HepG2 (cell line): ENCODE measurements at regions not wholly inside any gene's neighbourhood (a gene's known extent, or its start where the extent isn't known, plus 50 kb on each side); places are given as distances from the start of the nearest gene placed in this dataset.
A peak's percentile ranks its signal among the peaks of the same experiment; 100 is the strongest.

ENCODE experiments used
- ATAC-seq: fragments of 200-7000 bp; cut with Tn5 transposase; 3 replicates; pipeline ENCODE4 v1.9.1; 2020; ENCODE audit warnings: mild to moderate bottlenecking, moderate library complexity
- BruUV-seq: library from RNA; stranded (reverse); fragments of 400-500 nt; replicated peaks from 2 replicates; lab custom pipeline; 2021; lab: Mats Ljungman, UMichigan
- CTCF ChIA-PET: fragments of 300-600 bp; formaldehyde crosslinking; extraction: SDS; loops from one replicate; lab custom pipeline; 2021; ENCODE audit warnings: low total read pairs, inconsistent platforms, low intra/inter-chr PET ratio; lab: Yijun Ruan, JAX
- POLR2A ChIA-PET: fragments of 350-600 bp; sonication (Branson Sonifier 250); formaldehyde crosslinking; loops from one replicate; lab custom pipeline; 2020; ENCODE audit warnings: antibody characterized with exemption, inconsistent platforms; lab: Yijun Ruan, JAX
- DNase-seq: peaks from one replicate; pipeline ENCODE4 v3.0.0-alpha.2; 2015; ENCODE audit warnings: low spot score
- FAIRE-seq: peaks from 3 replicates; lab custom pipeline; 2011; peaks lifted over from hg19 to GRCh38; lab: Jason Lieb, UNC
- H2AFZ ChIP-seq: one replicate; pipeline ENCODE4 v1.6.1; 2011; ENCODE audit warnings: low read length, inconsistent platforms
- H3K27ac ChIP-seq: fragments of 300-600 bp; 3 replicates; pipeline ENCODE4 v1.8.0; 2011; ENCODE audit warnings: mixed run types, mild to moderate bottlenecking, mixed read lengths, low read length, inconsistent platforms; ENCODE audit not compliant: insufficient read depth; ENCODE audit errors: extremely low read length
- H3K27me3 ChIP-seq, 2 experiments: fragments of 200-600 bp in 1 of 2; 2 replicates in 1 of 2; 3 replicates in 1 of 2; pipeline versions ENCODE4 v1.6.0 to v1.8.0; 2011; ENCODE audit warnings: low read length in 2 of 2, mild to moderate bottlenecking in 2 of 2, moderate library complexity in 2 of 2, inconsistent platforms in 1 of 2; ENCODE audit not compliant: insufficient read depth in 2 of 2, control insufficient read depth in 1 of 2
- H3K36me3 ChIP-seq, 2 experiments: fragments of 200-600 bp in 1 of 2; replicated peaks in 1 of 2; 2 replicates in 1 of 2; 3 replicates in 1 of 2; pipeline versions ENCODE4 v1.5.1 to v1.8.0; 2011; ENCODE audit warnings: low read length in 2 of 2, inconsistent platforms in 1 of 2; ENCODE audit not compliant: insufficient read depth in 2 of 2, control insufficient read depth in 1 of 2
- H3K4me1 ChIP-seq: 2 replicates; pipeline ENCODE4 v1.5.1; 2012; ENCODE audit warnings: low read length, inconsistent platforms; ENCODE audit not compliant: insufficient read depth
- H3K4me2 ChIP-seq: 2 replicates; pipeline ENCODE4 v1.6.0; 2011; ENCODE audit warnings: low read depth, low read length, inconsistent platforms
- H3K4me3 ChIP-seq, 3 experiments: fragments of 200-600 bp in 1 of 3; sonication (generic), shearing (Covaris generic) in 1 of 3; replicated peaks in 1 of 3; 2 replicates each; pipeline ENCODE4 v1.5.1; 2011 to 2016; ENCODE audit warnings: low read length in 3 of 3, inconsistent platforms in 2 of 3, low read depth in 2 of 3, mild to moderate bottlenecking in 2 of 3, control low read depth in 1 of 3, mixed read lengths in 1 of 3; ENCODE audit not compliant: insufficient read depth in 1 of 3
- H3K79me2 ChIP-seq: one replicate; pipeline ENCODE4 v1.6.1; 2011; ENCODE audit warnings: low read length, inconsistent platforms; ENCODE audit not compliant: insufficient read depth
- H3K9ac ChIP-seq: 2 replicates; pipeline ENCODE4 v1.6.0; 2011; ENCODE audit warnings: mild to moderate bottlenecking, low read depth, low read length, inconsistent platforms; ENCODE audit not compliant: insufficient read depth
- H3K9me3 ChIP-seq: 2 replicates; pipeline ENCODE4 v1.5.1; 2012; ENCODE audit warnings: mild to moderate bottlenecking, low read length
- H4K20me1 ChIP-seq: 2 replicates; pipeline ENCODE4 v1.6.0; 2011; ENCODE audit warnings: inconsistent platforms, mild to moderate bottlenecking, low read length, moderate library complexity; ENCODE audit not compliant: insufficient read depth
- CAMTA2 ChIP-seq: sonication (generic); formaldehyde crosslinking; IDR thresholded peaks from 2 replicates; pipeline ENCODE4 v1.4.0; 2020; ENCODE audit warnings: mild to moderate bottlenecking, missing genetic modification reagents, borderline replicate concordance
- FOXK2 ChIP-seq: fragments of 450-650 bp; IDR thresholded peaks from 2 replicates; pipeline ENCODE4 v1.6.1; 2016
- IKZF4 ChIP-seq: sonication (generic); formaldehyde crosslinking; IDR thresholded peaks from 2 replicates; pipeline ENCODE4 v1.5.1; 2020; ENCODE audit warnings: borderline replicate concordance, mild to moderate bottlenecking, low read depth, missing genetic modification reagents; ENCODE audit errors: not compliant biosample characterization
- MAFK ChIP-seq, 2 experiments: IDR thresholded peaks in 1 of 2; conservative IDR thresholded peaks in 1 of 2; 2 replicates each; pipeline ENCODE4 v1.6.1; 2011; ENCODE audit warnings: improper control_type of control experiment in 2 of 2, low read length in 2 of 2
- ZNF296 ChIP-seq: sonication (generic); formaldehyde crosslinking; conservative IDR thresholded peaks from 2 replicates; pipeline ENCODE4 v1.5.0; 2020; ENCODE audit warnings: mild to moderate bottlenecking, missing genetic modification reagents
- ZNF331 ChIP-seq: sonication (generic); formaldehyde crosslinking; IDR thresholded peaks from 2 replicates; pipeline ENCODE4 v1.4.0; 2020; ENCODE audit warnings: missing genetic modification reagents
- WGBS: methylation state at CpG from one replicate; pipeline ENCODE4 v1.1.6; 2017; ENCODE audit warnings: low lambda C conversion rate; 5-methylcytosine and 5-hydroxymethylcytosine counted together
- in situ Hi-C: cut with HindIII; loops from 2 replicates; pipeline ENCODE4 v1.10.0; 2017; ENCODE audit warnings: low pct_unique_long_range_greater_than_20kb; ENCODE audit not compliant: extremely low pct_ligation_motif_present
- intact Hi-C: fragments of 100-400 bp; cut with micrococcal nuclease; formaldehyde crosslinking; loops from one replicate; pipeline ENCODE4 v1.10.0; 2022; ENCODE audit not compliant: unreplicated experiment
- TF ChIP-seq, protein P1 (sequence below): sonication (generic); IDR thresholded peaks from 2 replicates; pipeline ENCODE4 v1.6.1; 2016; ENCODE audit warnings: low read depth, borderline replicate concordance
- TF ChIP-seq, protein P2 (sequence below): sonication (generic); formaldehyde crosslinking; IDR thresholded peaks from 2 replicates; pipeline ENCODE4 v1.5.1; 2020; ENCODE audit warnings: mild to moderate bottlenecking, moderate library complexity, missing genetic modification reagents

DNA sequence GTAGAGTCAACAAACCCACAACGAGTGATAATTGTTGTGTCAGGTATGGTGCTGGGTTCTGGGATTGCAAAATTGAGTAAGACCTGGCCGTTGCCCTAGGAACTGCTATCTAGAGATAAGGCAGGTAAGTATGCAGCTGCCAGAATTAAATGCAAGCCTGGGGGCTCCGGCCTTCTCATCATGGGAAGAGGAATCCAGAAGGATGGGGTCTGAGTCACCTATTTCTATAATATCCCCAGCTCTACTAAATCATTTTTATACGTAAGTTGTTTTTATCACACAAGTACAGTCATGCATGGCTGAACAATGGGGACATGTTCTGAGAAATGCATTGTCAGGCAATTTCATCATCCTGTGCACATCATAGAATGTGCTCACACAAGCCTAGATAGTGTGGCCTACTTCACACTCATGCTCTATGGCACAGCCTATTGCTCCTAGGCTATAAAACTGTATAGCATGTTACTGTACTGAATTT, 203.0 kb downstream of the KLF5 start:
- H3K27ac ChIP-seq, result no peak overlapping the region
- no peaks in the 10 kb centered on the region for H3K4me1 ChIP-seq
- no peaks in the 10 kb centered on the region for H3K9me3 ChIP-seq
- TF ChIP-seq IKZF4 (CRISPR knock-in tag) (no peak), FOXK2 (no peak), CAMTA2 (CRISPR knock-in tag) (no peak), ZNF296 (CRISPR knock-in tag) (no peak), ZNF331 (no peak), MAFK (conservative IDR thresholded peaks at IDR 0.05 in 1 of 2, IDR thresholded peaks at IDR 0.05 in 1 of 2; ENCODE audit: low read length in 2 of 2) (peak; percentile 7 to 38; a peak in 2 of 4 replicates)
- TF ChIP-seq, protein P1, sequence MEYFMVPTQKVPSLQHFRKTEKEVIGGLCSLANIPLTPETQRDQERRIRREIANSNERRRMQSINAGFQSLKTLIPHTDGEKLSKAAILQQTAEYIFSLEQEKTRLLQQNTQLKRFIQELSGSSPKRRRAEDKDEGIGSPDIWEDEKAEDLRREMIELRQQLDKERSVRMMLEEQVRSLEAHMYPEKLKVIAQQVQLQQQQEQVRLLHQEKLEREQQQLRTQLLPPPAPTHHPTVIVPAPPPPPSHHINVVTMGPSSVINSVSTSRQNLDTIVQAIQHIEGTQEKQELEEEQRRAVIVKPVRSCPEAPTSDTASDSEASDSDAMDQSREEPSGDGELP, result no peak
- TF ChIP-seq, protein P2, sequence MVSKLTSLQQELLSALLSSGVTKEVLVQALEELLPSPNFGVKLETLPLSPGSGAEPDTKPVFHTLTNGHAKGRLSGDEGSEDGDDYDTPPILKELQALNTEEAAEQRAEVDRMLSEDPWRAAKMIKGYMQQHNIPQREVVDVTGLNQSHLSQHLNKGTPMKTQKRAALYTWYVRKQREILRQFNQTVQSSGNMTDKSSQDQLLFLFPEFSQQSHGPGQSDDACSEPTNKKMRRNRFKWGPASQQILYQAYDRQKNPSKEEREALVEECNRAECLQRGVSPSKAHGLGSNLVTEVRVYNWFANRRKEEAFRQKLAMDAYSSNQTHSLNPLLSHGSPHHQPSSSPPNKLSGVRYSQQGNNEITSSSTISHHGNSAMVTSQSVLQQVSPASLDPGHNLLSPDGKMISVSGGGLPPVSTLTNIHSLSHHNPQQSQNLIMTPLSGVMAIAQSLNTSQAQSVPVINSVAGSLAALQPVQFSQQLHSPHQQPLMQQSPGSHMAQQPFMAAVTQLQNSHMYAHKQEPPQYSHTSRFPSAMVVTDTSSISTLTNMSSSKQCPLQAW (CRISPR knock-in tag), result no peak
- TF ChIP-seq, all 625 proteins: peak for 1
- Histone ChIP-seq H3K27me3 (peaks cover 0 to 5% of the 10 kb centered on the region in 2 experiments; a peak in 1 of 5 replicates), H4K20me1 (no peaks in the 10 kb centered on the region), H3K4me3 (no peak overlapping the region), H3K4me2 (no peak overlapping the region), H3K36me3 (no peaks in the 10 kb centered on the region), H3K9ac (no peak overlapping the region), H2AFZ (no peak overlapping the region), H3K79me2 (no peaks in the 10 kb centered on the region)
- FAIRE-seq (no peak), ATAC-seq (no peak), DNase-seq (no peak)
- no TSS peak for BruUV-seq
- CTCF ChIA-PET, result no interaction called here
- in situ Hi-C loops (no loop called here), intact Hi-C loops (no loop called here)
- WGBS, result 13% methylated on average over 4 of the region's 4 CpGs
- POLR2A ChIA-PET, result no interaction called here
